GM19372 (cell line): ENCODE measurements at regions not wholly inside any gene's neighbourhood (a gene's known extent, or its start where the extent isn't known, plus 50 kb on each side); places are given as distances from the start of the nearest gene placed in this dataset.
A peak's percentile ranks its signal among the peaks of the same experiment; 100 is the strongest.
"Not testable (repeated sequence)": the region's sequence is repeated elsewhere in the genome, so short reads cannot be mapped to it uniquely, and the experiment has no call there.

Experiments
- ATAC-seq: cut with Tn5 transposase; IDR thresholded peaks from one replicate; pipeline ENCODE4 v1.9.1; 2021; ENCODE audit warnings: mild to moderate bottlenecking, low read depth, moderate library complexity; ENCODE audit not compliant: unreplicated experiment

DNA sequence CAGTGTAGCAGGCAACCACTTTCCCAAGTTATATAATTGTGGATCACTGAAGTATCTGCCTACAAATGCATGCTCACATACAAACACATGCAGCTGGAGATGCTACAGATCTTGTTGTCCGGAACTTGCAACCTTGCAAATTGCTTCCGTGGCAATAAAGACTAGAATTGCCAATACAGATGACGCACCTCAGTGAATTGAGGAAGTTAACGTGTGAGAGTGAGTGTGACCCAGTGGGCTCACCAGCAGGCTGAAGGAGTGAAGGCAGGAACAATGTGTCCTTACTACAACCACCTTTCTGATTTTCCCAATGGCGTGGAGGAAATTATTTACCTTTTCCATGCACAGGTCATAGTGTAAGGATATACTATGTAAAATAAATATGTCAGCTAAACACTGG, 89.4 kb upstream of the GRIP1 start:
- no peak for ATAC-seq

DNA sequence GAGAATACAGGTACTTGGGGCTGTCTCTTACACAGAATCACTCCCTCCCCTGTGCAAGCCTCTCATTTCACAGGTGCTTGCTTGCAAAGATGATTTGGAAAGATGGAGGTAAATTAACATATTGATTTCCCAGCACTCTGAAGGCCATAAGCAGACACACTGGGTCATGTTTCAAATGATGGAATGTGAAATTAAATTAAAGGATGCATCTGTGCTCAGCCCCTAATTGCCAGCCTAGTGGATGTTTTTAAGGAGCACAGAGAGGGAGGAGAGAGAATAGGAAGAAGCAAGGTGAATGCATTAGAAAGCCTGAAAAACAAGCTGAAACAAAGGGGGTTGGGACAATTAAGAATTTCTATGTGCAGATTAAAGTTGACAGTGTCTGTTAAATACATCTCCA, 96.1 kb upstream of the GRIP1 start:
- ATAC-seq = no peak

DNA sequence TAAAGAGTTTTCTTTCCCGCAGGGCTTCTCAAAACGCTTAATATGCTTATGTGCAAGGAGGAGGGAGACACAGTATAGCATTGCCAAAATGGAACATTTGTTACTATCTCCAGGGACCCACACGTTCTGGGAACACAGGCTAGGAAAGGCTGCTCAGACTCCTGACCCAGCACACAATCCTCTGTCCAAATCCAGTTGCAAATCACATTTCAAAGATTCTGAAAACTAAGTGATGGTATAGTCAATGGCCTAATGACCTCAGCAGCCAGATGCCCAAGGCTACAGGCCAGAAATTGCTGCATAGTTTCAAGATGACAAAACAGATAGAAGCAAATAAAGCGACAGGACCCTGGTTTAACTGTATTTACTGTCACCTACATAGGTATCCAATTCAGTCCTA, 97.0 kb upstream of the GRIP1 start:
- no peak for ATAC-seq

DNA sequence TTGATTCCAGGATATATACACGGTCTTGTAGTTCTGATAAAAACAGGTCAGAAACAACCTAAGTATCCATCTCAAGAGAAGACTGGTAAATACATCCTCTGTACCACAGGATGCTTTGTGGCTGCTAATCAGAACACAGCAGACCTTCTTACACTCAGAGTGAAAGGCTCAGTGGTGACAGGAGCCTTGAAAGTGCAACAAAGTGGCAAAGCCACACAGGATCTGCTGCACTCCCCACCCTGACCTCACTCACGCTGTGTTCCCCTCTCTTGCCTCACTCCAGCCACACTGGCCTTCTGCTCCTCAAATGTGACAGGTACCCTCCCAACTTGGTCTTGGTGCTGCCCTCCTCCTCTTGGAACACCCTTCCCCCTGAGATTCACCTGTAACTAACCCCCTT, 98.1 kb upstream of the GRIP1 start:
- ATAC-seq = peak; percentile 67

DNA sequence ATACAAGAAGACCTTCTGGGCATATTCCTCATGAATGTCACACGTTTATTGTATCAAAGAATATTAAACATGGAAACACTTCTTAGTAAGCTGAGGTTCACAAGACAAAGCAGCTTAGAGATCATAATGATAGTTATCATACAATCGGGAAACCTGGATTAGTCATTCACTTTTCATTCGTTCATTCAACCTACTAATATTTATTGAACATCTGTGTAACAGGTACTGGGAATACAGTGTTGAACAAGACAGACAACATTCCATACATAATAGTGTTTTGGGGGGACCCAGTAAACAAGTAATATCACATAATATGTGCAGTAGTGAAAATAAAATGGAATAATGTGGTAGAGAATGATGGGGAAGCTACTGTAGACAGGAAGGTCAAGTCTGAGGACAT, 100.6 kb upstream of the GRIP1 start:
- no peak for ATAC-seq

DNA sequence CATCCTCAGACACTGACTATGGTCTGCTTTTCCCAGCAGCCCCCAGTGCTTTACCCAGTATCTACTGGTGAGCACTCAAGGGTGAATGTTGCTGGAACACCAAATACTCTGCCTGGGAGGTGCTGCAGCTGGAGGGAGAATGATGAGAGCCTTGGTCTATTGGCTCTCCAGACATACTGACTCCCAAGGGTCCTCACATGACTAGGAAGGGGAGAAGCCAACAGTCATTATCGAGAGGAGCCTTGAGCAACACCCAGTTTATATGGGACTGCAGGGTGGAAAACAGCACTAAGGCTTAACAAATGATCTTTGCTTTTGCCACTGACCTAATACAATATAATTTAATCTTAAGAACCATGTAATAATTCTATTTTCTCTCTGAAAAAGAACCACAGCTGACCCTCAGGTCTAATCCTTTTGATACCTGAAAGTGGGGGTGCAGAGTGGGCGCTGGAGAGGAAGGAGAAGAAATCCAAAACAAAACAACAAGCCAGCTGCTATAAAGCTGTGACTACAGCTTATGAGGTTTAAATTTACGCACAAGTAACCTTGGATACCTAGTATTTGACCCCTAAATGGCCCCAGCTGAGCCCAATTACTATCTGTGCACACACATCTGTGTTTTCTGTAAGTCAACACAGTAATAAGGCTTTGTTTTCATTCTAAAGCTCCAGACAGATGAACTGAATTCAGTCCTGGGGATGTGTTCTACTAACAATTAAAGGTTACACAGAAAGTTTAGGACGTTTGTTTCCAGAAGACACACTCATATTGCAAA, 107.8 kb upstream of the GRIP1 start:
- no peak for ATAC-seq

DNA sequence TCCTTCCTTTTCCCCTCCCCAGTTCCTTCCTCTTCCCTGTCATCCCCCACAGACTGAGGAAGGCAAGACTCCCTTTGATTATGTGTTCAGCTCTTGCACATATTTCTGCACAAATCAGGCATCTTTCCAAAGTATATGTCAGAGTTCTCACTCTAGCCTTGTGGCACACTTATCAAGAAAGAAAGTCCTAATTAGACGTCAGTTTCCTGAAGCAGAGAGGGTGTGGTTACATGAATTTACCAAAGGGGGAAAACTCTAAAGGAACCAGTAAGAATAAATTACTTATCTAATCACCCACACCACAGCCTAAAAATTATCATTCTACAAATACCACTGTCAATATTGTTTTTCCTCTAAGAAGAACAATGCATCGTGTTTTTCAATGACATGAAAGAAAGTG, 120.7 kb upstream of the GRIP1 start:
- ATAC-seq = no peak

DNA sequence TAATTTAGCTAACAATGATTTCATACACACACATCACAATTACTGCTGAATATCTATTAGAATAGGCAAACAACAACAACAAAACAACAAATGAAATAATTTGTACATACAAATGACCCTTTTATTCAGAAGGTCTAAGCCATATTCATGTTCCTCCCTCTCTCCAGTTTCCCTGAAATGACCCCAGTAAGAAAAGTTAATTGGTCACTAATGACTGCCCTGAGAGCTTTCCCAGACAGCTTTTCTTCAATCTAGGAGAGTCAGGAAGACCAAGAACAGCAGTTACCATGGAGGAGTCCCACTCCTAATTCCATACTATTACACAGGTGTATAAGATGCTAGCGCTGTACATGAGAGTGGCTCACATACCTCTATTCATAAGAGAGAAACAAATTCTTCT, 121.2 kb upstream of the GRIP1 start:
- ATAC-seq = no peak

DNA sequence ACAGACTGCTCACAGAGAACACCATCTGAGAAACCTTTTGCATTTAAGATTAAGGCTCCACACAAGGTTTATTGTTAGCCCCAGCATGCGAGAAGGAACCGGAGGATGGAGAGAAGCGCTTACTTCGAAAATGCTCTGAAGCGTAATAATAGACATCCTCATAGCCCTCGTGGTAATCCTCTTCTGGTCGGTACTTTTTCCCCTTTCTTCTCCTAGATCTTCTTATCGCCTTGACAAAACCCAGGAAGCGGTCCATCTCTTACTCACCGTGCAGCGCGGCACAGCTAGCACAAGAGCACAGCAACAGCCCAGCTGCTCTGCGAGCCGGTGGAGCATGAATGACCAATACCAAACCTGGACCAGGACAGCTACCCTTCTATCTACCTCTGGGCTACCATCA, 125.1 kb upstream of the GRIP1 start:
- ATAC-seq = no peak

DNA sequence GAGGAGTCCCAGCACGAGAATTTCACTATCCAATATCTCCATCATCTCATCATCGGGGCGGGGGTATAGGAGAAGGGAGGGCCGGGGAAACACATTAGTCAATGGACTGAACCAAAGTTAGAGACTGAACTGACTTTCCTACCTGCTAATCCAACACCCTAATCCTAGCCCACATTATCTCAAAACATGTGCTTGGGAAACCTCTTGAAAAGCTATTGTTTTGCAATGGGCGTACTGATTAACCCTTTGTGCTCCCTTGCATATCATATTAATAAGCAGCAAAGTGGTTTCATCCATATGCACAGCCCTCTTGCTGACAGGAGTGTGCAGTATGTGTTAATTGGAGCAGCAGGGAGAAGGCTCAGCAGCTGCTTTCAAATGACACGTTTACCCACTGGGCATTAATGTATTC, 125.7 kb upstream of the GRIP1 start:
- no peak for ATAC-seq

DNA sequence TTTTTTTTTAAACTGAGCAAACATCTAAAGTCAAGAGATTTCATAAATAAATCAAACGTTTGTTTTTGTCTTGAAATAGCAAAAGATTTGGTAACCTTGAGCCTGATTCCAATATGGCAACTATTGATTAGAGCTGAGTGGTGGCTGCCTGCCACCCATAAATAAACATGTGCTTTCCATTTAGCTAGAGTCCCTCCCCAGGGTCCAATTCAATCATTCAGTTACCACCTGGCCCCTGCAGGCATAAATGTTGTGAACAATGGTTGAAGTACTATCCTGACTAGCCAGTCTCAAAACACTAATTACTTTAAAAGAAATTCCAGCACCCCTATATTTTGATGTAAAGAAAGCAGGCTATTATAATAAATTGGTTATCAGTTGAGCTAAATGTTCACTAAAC, 129.7 kb upstream of the GRIP1 start:
- ATAC-seq = no peak

DNA sequence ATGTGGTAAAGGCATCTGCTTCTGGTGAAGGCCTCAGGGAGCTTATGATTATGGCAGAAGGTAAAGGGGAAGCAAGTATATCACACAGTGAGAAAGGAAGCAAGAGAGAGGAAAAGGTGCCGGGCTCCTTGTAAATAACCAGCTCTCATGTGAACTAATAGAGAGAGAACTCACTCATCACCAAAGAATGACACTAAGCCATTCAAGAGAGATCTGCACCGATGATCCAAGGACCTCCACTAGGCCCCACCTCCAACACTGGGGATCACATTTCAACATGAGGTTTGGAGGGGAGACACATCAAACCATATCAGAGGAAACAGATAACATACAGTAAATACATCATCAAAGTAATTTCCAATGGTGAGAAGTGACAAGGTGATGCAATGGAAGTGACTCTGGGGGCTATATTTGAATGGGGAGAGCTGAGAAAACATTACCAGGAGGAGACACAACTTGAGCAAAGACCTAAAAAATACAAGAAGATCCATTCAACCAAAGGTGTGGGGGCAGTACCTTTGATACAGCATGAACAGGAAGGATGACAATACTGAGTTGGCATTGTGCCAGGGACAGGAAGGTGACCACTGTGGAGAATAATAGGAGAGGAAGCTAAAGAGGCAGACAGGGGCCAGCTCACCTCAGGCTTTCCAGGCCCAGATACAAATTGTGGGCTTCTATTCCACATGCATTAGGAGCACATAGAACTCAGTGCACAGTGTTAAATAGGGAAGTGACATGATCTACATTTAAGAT, 134.4 kb upstream of the GRIP1 start:
- ATAC-seq = no peak

DNA sequence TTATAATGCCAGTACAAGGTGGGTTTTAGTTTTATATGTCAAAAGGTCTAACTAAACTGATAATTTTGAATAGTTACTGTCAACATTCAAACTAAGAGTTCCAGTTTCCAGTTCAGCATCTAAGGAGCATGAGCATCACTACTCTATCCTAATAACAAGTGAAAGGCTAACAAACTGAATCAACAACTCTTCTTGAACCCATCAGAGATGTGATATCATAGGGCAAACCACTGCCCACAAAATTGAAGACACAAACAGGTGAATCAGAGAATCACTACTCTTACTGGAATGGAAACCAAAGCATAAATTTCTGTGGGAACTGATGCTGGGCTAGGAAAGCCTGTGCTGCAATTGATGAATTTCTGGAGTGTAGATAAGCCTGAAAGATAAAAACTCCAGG, 140.7 kb upstream of the GRIP1 start:
- ATAC-seq = no peak

DNA sequence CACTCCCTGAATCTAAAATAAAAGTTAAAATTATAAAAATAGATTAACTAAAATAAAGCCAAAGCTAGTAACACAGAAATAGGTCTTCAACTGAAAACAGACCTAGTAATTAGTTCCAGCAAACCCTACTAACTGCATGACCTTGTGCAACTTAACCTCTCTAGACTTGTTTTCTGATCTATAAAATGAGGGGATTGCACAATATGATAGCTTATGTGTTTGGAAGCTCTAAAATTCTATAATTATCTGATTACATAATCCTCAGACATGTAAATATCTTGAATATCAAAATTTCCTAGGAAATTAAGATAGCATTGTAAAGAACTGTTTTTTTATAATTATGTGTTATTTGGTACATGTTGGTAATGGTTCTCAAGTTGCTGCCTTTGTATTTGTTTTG, 144.1 kb upstream of the GRIP1 start:
- no peak for ATAC-seq

DNA sequence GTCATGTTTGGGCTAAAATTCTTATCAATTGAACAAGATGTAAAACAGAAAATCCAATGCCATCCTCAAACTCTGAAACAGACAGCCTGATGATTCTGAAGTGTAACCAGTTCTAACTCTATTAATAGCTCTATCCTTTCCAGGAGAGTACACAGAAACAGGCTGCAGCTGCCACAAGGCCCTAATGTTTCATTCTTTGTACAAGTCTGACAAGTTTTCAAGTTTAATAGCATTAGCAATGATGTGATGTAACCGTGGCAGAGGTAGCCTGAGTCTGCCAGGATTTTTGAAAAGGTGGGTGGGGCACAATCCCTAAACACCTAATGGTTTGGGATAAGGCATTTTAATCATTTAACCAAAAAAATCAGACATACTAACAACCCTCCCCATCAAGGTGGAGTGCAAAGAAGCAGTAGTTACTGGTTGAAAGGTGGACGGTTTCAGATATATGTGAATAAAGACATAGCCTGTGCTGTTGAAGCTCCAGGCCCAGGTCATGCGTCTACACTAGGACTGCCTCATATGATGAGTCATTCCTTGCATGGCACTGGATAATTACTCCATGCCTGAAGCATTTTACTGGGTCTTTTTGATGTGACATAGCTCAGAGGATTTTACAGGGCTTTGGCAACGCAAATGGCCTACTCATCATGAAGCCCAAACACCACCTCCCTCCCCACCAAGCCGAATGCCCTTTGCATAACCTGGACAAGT, 145.1 kb upstream of the GRIP1 start:
- no peak for ATAC-seq

DNA sequence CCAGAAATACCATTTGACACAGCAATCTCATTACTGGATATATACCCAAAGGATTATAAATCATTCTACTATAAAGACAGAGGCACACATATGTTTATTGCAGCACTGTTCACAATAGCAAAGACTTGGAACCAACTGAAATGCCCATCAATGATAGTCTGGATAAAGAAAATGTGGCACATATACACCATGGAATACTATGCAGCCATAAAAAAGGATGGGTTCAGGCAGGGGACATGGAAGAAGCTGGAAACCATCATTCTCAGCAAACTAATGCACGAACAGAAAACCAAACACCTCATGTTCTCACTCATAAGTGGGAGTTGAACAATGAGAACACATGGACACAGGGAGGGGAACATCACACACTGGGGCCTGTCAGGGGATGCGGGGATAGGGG, 147.0 kb upstream of the GRIP1 start:
- not testable (repeated sequence) for ATAC-seq

DNA sequence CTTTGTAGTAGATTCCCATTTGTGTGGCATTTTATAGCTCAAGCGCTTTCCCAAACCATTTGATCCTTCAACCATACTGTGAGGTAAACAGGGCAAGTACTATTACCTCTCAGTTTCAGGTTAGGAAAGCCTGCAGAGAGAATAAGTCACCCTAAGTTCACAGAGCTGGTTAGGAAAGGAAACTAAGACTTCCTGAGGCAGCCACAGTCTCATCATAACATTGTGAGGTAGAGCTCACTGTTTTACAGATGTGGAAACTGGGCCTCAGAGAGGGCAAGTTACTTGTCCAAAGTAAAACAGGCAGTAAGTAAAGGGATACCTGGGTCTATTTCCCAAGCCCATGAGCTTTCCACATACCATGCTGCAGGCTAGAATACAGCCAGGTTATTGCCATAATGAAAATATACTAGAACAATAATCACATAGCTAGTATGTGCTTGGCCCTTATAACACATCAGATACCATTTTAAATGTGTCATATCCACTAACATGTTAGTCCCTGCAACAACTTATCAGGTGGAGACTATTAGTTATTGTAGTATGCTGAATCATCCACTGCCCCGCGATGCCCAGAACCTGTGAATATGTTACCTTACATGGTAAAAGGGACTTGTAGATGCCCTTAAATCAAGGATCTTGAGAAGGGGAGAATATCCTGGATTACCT, 150.9 kb upstream of the GRIP1 start:
- ATAC-seq = no peak

DNA sequence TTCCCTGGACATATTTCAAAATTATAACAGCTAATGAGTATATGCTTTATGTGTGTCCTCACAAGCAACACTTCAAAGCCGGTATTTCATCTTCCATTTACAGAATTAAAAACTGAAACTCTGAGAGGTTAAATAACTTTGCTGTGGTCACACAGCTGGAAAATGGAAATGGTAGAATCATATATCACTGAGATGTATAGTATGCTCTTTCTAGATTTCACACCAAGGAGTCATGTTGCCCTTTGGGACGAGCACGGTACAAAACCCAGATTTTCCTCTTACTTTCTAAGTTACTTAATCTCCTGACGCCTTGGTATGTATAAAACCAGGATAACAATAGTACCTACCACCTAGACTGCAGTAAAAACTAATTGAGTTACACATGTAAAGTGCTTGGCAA, 152.6 kb upstream of the GRIP1 start:
- ATAC-seq = no peak

DNA sequence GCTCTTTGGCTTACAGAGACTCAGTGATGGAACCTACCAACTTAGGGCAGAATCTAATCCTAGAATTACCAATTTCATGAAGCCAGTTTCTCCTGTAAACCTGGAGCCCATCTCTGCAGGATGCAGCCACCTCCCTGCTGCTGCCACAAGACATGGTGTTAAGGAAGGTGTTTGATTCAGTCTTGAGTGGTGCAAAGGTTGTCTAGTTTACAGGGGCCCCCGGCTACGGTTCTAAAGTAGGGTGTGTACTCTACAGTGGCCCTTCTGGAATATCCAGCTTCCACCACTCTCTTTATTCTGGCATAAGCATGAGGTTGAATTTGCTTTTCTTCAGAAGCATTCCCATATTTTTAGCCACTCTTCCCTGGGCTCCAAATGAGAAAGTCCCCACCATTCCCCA, 154.1 kb upstream of the GRIP1 start:
- no peak for ATAC-seq

DNA sequence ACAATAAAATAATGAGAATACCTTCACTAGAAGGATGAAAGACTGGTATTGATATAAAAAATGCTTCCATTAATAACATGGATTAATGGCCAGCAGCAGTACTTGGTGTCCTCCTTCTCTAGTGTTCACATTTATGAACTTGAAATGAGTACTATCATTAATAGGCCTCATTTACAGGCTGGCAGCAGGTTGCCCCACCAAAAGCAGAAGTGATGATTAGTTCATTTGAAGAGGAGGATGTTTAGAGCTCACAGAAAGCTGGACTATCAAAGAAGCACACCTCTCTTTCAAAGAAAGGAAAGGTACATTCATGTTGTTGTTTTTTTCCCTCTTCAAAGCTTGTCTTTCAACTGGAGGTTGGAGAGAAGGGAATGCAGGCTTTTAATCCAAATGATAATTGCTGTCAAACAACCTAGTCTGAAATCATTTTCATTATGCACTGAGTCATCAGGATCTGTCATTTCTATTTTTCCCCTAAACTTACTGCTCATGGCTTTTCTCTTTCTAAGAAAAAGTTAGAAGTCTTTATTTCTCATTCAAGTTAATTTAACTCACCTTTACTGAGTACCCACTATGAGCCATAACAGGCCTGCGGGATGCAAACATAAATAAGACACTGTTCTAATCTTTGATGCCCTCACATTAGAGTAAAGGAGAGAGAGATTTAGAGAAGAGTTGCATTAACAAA, 157.9 kb upstream of the GRIP1 start:
- ATAC-seq = no peak

DNA sequence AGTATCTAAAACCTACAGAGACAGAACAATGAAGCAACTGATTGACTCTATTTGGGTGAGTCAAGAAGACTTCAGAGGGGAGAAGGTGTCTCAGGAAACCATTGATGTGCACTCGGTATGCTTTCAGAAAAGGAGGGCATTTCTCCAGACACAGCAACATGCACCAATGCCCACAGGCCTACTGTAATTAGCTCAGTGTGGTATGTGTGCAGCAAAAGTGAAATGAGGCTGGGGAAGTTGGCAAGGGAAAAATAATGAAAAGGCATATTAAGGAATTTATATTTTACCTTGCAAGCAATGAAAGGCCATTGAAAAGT, 158.4 kb upstream of the GRIP1 start:
- ATAC-seq = no peak
